ENCODE measurements at regions not wholly inside any gene's neighbourhood (a gene's known extent, or its start where the extent isn't known, plus 50 kb on each side); places are given as distances from the start of the nearest gene placed in this dataset.
"Not testable (repeated sequence)": the region's sequence is repeated elsewhere in the genome, so short reads cannot be mapped to it uniquely, and the experiment has no call there.

GRCh38 chr2:236830926-236831325, 254.8 kb upstream of the COPS8 start:
- no peak for DNase-seq

- no peak for DNase-seq
Observed at GRCh38 chr2:236831698-236832097, 254.0 kb upstream of the COPS8 start.

- no peak for DNase-seq
Observed at GRCh38 chr2:236833501-236834073, 252.1 kb upstream of the COPS8 start.

- DNase-seq: no peak
Observed at GRCh38 chr2:236834284-236834683, 251.4 kb upstream of the COPS8 start.

- no peak for DNase-seq
Observed at GRCh38 chr2:236835307-236836024, 250.2 kb upstream of the COPS8 start.

- not testable (repeated sequence) for DNase-seq
Observed at GRCh38 chr2:236836028-236836427, 249.7 kb upstream of the COPS8 start.

- no peak for DNase-seq
Observed at GRCh38 chr2:236840215-236840614, 245.5 kb upstream of the COPS8 start.

- DNase-seq: no peak
Observed at GRCh38 chr2:236840857-236841256, 244.8 kb upstream of the COPS8 start.

GRCh38 chr2:236841389-236841788, 244.3 kb upstream of the COPS8 start:
- no peak for DNase-seq

GRCh38 chr2:236843161-236843968, 242.3 kb upstream of the COPS8 start:
- DNase-seq: no peak

- no peak for DNase-seq
Observed at GRCh38 chr2:236844711-236845110, 241.0 kb upstream of the COPS8 start.

GRCh38 chr2:236847023-236847422, 238.7 kb upstream of the COPS8 start:
- DNase-seq: no peak

- DNase-seq: no peak
Observed at GRCh38 chr2:236847538-236848263, 238.0 kb upstream of the COPS8 start.

GRCh38 chr2:236848501-236848900, 237.2 kb upstream of the COPS8 start:
- no peak for DNase-seq

GRCh38 chr2:236849508-236849907, 236.2 kb upstream of the COPS8 start:
- DNase-seq: no peak

GRCh38 chr2:236849940-236850339, 235.7 kb upstream of the COPS8 start:
- no peak for DNase-seq

- no peak for DNase-seq
Observed at GRCh38 chr2:236851187-236851586, 234.5 kb upstream of the COPS8 start.

- DNase-seq: no peak
Observed at GRCh38 chr2:236852100-236852976, 233.4 kb upstream of the COPS8 start.

GRCh38 chr2:236852977-236853374, 232.7 kb upstream of the COPS8 start:
- no peak for DNase-seq

- DNase-seq: no peak
Observed at GRCh38 chr2:236853585-236854051, 232.1 kb upstream of the COPS8 start.

GRCh38 chr2:236855176-236855865, 230.4 kb upstream of the COPS8 start:
- no peak for DNase-seq

Data from renal pelvis (tissue), 1 donor.